Mammary epithelial cell (primary cell): ENCODE measurements at regions not wholly inside any gene's neighbourhood (a gene's known extent, or its start where the extent isn't known, plus 50 kb on each side); places are given as distances from the start of the nearest gene placed in this dataset.

Experiments used
- EZH2 ChIP-seq: IDR thresholded peaks from 2 replicates; pipeline ENCODE4 v1.6.1; 2012; ENCODE audit warnings: low read length, inconsistent platforms, borderline replicate concordance
- TF ChIP-seq, protein P1 (sequence below), 2 donors: IDR thresholded peaks in 1 of 2; conservative IDR thresholded peaks in 1 of 2; 2 replicates each; pipeline ENCODE4 v1.5.1; 2011 to 2012; ENCODE audit warnings: inconsistent platforms in 2 of 2, low read length in 2 of 2, mild to moderate bottlenecking in 2 of 2, control low read depth in 1 of 2, low read depth in 1 of 2; ENCODE audit not compliant: insufficient read depth in 1 of 2; ENCODE audit errors: extremely low read depth in 1 of 2

DNA sequence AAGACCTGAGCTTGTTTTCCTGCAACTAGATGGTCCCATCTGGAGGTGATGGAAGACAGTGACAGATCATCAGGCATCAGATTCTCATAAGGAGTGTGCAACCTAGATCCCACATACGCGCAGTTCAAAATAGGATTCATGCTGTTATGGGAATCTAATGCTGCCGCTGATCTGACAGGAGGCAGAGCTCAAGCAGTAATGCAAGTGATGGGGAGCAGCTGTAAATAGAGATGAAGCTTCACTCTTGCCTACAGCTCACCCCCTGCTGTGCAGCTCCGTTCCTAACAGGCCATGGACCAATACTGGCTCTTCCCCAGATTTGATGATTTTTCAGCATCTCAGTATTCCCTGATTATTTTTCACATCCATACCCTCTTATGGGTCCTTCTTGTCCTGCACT lies 208.4 kb upstream of the RXFP2 start:
- TF ChIP-seq, protein P1, sequence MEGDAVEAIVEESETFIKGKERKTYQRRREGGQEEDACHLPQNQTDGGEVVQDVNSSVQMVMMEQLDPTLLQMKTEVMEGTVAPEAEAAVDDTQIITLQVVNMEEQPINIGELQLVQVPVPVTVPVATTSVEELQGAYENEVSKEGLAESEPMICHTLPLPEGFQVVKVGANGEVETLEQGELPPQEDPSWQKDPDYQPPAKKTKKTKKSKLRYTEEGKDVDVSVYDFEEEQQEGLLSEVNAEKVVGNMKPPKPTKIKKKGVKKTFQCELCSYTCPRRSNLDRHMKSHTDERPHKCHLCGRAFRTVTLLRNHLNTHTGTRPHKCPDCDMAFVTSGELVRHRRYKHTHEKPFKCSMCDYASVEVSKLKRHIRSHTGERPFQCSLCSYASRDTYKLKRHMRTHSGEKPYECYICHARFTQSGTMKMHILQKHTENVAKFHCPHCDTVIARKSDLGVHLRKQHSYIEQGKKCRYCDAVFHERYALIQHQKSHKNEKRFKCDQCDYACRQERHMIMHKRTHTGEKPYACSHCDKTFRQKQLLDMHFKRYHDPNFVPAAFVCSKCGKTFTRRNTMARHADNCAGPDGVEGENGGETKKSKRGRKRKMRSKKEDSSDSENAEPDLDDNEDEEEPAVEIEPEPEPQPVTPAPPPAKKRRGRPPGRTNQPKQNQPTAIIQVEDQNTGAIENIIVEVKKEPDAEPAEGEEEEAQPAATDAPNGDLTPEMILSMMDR (conservative IDR thresholded peaks at IDR 0.05 in 1 of 2, IDR thresholded peaks at IDR 0.05 in 1 of 2; ENCODE audit: extremely low read depth in 1 of 2, insufficient read depth in 1 of 2, low read depth in 1 of 2, low read length in 2 of 2): no peak
- no peak for TF ChIP-seq EZH2
